Stimulated activated CD8-positive, alpha-beta memory T cell treated with anti-CD3 and anti-CD28 coated beads, Interleukin-12 subunit alpha, Interleukin-12 subunit beta, amount 100 ng/mL, for 1 hour (primary cell): ENCODE measurements at regions not wholly inside any gene's neighbourhood (a gene's known extent, or its start where the extent isn't known, plus 50 kb on each side); places are given as distances from the start of the nearest gene placed in this dataset.

ENCODE experiments used
- DNase-seq: peaks from one replicate; pipeline ENCODE4 v3.0.0-alpha.2; 2020; ENCODE audit warnings: low read depth

- no peak for DNase-seq
These were observed 774.7 kb downstream of the MECOM start for GRCh38 chr3:168888781-168889180.

GRCh38 chr3:168885028-168885427 is 778.5 kb downstream of the MECOM start:
- no peak for DNase-seq

DNA sequence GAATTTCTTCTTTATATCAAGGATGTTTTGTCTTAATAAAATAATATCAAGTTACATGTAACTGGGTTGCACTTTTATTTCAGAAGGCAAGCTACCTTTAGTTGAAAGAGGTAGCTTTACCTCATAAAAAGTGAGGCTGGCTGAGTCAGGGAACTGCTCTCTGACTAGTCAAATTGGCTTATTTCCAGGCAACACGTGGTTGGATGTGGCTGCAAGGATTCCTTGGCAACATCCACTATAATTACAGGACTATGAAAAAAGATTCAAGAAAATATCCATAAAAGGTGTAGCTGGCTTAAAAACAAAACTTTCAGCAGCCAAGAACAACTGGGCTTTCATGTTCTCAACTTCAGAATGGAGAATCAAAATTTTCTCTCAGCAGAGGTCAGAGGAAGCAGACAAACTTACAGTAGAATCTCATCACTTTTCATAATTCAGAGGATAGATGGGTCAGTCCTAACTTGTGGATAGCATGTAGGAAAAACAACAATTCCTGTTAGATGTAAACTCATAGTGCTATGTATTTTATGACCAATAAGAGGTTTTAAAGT is 779.1 kb downstream of the MECOM start:
- DNase-seq: no peak

DNA sequence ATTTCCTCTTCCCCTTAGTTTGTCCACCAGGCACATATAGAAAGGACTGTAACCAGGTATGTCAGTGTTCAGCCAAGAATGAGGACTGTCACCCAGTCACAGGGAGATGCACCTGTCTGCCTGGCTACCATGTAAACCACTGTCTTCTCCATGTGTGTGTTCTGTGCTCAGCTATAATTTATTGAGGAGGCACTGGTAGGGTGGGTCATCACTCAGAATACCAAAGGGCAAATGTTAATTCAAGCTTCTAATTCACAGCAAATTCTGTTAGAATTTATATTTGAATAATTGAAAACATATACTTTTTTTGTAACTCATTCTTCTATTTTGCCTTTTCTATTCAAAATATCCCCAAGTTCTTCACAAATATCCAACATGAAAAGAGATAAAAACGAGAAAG is 780.4 kb downstream of the MECOM start:
- DNase-seq: no peak

GRCh38 chr3:168881804-168882203 is 781.7 kb downstream of the MECOM start:
- no peak for DNase-seq

DNA sequence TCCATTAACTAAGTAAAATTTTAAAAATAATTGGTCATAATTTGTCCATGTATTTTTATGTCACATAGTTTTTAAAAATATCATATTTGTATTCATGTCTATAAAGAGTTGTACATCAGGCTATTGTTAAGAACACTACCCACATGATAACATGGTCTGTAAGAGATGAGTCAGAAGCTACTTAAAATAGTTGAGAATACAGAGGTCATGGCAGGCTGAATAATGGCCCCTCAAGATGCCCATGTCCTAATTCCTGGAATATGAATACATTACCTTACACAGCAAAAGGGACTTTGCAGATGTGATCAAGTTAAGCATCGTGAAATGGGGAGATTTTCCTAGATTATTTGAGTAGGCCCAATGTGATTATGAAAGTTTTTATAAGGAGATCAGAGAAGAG is 782.9 kb upstream of the GOLIM4 start:
- no peak for DNase-seq

- DNase-seq: no peak
These were observed 782.2 kb upstream of the GOLIM4 start for GRCh38 chr3:168877899-168878298.

DNA sequence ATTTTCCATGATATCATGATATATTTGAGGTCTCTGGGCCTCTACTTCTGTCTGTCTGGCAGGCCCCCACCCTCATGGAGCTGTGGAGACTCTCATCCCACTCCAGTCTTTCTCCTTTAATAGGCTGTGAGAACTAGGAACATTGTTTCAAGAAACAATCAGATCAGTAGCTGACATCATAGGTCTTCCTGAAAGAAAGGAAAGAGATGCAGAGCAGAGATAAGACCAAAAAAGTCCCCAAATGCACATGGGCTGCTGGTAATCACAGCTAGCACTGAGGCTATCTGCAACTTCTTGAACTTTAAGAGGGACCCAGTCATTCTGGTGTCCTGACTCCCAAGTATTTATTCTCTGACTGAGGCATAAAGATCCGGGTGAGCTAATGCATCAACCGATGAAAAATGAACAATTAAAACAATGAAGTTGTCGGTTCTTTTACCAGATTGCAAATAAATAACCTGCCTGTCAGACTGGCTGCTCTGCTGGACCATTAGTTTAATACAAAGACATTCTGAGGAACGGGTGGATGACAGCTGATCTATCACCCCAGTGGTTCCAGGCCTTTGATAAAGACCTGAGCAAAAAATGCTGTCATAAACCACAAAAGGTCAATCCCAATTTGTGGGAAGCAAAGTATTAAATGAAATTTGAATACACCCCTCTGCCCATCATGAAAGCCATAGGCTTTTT is 780.8 kb upstream of the GOLIM4 start:
- DNase-seq: no peak

- DNase-seq: no peak
These were observed 777.1 kb upstream of the GOLIM4 start for GRCh38 chr3:168872826-168873225.

DNA sequence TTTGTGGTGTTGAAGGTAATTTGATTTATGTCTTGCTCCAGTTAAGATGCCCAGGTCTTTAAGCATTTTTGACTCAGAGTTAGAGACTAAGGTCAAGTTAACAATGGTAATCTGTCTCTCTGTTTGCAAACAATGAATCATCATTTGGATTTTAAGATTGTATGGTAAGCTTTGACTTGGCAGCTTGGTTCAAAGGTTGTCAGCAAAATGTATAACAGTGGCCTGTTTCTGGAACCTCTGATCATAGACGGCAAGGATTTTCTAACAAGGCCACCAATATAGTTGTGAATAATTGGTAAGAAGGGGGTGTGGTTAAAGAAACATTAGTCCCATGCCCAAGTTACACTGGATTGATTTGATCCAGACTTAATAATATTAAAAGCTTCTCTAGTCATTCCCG is 775.2 kb upstream of the GOLIM4 start:
- no peak for DNase-seq

- no peak for DNase-seq
These were observed 769.4 kb upstream of the GOLIM4 start for GRCh38 chr3:168865022-168865551.

- DNase-seq: no peak
These were observed 768.6 kb upstream of the GOLIM4 start for GRCh38 chr3:168864107-168865021.

GRCh38 chr3:168863561-168863960 is 767.8 kb upstream of the GOLIM4 start:
- no peak for DNase-seq

- no peak for DNase-seq
These were observed 766.7 kb upstream of the GOLIM4 start for GRCh38 chr3:168862466-168862865.

DNA sequence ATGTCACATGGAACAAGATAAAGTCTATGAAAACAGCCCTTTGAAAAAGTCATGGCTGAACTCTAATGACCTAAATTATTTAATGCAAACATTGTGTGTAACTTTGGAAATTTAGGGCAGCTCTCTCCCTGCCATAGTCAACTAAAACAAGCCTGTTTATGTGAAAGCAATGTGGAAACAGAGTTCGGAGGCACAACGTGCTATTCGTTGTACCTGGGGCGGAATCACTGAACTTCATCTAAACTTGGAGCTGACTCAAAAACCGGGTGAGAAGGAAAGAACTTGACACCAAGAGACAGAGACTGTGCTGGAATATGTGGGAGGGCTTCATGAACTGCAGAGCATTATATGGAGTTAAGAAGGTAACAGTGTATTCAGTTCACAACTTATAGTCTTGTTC is 764.9 kb upstream of the GOLIM4 start:
- DNase-seq: no peak

DNA sequence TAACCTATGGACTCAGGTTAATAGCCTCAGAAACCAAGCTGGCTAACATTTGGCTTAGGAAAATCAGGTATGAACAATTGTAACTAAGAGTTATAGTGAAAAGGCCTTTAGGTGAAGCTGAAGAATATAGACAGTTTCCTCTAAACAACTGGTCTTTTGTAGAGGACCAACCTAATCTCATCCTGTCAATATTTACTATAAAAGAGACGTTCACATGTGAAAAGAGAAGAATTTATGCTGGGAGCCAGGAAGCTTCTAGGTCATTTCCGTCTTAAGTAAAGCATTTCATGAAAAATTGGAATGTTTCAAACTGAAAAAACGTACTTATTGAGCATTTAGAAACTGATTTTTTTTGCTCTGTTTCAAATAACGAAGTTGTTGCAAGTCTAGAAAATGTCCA is 764.3 kb upstream of the GOLIM4 start:
- no peak for DNase-seq

- DNase-seq: no peak
These were observed 763.9 kb upstream of the GOLIM4 start for GRCh38 chr3:168859574-168859973.

- DNase-seq: no peak
These were observed 763.4 kb upstream of the GOLIM4 start for GRCh38 chr3:168859143-168859542.

DNA sequence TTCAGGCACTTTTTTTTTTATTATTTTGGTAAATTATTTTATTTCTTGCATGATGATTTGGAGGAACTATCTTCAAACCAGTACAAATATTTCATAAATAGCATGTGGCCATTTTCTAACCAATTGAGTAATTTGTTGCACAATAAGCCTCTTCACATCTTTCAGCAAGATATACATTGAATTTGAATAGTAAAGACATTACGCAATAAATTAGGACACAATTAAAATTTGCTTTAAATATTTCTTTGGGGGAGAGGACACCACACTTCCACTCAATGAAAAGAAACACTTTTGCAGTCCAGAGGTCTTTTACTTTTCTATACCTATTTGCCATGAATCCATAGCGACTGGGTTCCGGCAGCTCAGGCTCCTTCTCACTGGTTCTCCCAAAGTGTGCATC is 762.6 kb upstream of the GOLIM4 start:
- no peak for DNase-seq

DNA sequence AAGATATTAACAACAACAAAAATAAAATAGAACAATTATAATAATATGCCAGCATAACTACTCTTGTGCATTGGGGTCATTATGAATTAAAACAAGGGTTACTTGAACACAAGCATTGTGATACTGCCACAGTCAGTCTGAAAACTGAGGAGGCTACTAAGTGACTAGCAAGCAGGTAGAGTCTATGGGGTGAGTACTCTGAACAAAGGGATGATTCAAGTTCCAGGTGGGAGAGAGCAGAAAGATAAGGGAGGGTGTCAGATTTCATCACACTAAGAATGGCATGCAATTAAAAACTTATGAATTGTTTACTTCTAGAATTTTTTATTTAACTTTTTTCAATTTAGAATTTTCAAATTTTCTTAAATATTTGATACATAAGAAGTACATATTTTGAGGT is 754.4 kb upstream of the GOLIM4 start:
- no peak for DNase-seq

DNA sequence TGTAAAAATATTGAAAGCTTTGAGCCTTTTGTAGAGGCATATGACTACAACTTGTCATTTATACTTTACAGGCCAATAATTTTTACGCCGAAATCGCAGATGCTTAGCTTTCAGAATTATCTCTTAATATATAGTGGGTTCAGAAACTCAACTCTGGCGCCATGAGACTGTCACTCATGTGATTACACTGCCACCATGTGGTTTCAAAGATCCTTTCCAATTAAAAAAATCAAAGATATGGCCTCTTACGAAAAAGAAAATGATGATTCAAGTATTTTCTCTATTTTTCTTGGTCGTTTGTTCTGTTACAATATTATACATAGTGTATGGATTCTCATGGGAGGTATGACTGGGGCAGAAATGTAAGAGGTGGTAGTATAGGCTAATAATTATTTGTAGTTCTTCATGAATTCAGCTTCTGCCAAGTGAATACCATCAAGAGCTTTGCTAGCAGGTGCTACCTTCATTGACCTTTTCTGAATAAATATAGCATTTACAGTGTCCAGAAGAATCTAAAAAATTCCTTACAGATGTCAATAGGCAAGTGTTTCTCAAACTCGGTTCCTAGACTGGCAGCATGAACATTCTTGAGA is 751.7 kb upstream of the GOLIM4 start:
- DNase-seq: no peak

DNA sequence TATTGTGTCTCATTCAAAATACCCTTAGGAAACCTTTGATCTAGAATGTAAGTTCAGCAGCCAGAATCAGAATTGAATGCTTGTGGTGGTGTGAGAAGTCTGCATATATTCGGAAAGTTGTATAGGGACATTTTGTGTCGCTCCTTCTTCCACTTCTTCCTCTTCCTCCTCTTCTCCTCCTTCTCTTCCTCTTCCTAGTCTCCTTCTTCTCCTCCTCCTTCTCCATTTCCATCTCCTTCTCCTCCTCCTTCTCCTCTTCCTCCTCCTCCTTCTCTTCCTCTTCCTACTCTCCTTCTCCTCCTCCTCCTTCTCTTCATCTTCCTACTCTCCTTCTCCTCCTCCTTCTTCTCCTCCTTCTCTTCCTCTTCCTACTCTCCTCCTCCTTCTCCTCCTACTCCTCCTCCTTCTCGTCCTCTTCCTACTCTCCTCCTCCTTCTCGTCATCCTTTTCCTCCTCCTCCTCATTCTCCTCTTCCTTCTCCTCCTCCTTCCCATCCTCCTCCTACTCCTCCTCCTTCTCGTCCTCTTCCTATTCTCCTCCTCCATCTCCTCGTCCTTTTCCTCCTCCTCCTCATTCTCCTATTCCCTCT is 749.3 kb upstream of the GOLIM4 start:
- DNase-seq: no peak
